ENCODE measurements at regions not wholly inside any gene's neighbourhood (a gene's known extent, or its start where the extent isn't known, plus 50 kb on each side); places are given as distances from the start of the nearest gene placed in this dataset.
"Not testable (repeated sequence)": the region's sequence is repeated elsewhere in the genome, so short reads cannot be mapped to it uniquely, and the experiment has no call there.

DNA sequence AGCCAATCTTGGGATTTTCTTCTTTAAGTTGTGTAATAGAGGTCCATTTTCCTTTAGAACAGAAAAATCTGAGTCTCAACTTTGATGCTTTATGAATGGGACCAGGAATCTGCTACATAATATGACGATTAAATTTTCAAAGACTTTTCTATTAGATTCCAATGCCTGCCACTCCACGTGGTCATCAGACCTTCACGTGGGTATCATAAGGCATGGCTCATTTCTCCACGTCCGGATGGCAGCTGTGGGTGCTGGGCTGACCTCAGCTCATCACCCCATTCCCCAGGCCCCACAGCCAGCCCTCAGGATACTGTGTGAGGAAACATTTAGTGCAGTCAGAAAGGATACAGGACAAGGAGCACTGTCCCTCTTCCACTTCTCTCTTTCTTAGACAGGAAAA, 159.7 kb downstream of the SEMA6D start:
- DNase-seq (ENCODE audit: low read depth) = no peak
- H3K4me3 ChIP-seq (ENCODE audit: low read depth, low read length) = no peak overlapping the region

DNA sequence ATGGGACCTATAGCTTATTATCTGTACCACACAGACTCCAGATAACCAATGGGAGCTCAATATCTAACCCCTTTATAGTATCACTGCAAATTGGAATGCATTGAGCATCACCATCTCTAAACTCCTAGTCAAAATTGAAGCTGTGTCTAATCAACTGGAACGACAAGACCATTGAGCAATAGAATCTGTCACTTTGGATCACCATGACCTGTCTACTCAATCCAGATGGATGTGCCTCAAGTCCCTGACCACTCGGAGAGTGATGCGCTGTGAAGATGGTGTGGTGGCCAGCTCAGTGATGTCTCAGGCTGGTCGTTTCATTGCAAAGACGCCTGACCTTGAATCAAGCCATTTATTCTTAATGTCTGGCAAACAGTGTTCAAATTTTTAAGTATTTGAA, 160.5 kb downstream of the SEMA6D start:
- no peak for DNase-seq (ENCODE audit: low read depth)
- no peak overlapping the region for H3K4me3 ChIP-seq (ENCODE audit: low read depth, low read length)

DNA sequence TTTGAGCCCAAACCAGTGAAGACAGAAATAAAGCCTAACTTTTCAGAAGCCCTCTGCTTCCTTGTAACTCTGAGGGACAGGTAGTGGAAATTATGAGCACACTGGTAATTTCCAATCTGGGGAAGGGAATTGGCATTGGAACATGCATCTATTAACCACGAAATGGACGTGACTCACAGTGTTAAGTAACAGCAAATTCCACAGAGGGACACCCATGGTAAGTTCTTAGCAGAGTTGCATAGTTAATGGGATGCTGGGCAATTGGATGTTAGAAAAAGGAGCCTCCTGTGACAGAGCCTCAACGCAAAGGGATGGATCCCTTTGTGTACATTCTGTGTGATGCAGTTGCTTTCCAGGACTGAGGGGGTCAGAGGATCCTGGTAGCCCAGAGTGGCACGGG, 168.6 kb downstream of the SEMA6D start:
- H3K4me3 ChIP-seq (ENCODE audit: low read depth, low read length) = no peak overlapping the region
- peak; percentile 82 for DNase-seq (ENCODE audit: low read depth)

DNA sequence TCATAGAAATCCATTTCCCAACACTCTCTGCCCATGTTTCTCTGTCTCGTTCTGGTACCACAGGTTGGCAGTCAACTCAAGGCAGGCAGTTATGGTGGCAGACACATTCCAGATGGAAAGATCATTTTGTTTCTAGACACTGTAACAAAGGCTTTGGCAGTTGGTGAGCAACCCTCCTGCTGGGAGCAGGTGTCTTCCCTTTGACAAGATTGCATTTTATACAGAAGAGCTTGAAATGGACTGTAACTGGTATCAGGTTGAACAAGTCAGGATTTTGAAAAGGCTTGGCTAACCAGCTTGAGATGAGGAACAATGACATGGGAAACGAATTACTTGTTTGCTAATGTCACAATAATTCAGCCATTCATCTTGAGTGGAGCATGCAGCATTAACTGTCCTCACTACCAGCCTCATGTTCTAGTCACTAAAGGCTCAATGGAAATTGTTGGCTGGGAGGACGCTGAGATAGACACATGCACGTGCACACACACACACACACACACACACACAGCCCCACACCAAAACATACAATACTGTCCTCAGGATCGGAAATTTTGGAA, 170.0 kb downstream of the SEMA6D start:
- H3K4me3 ChIP-seq (ENCODE audit: low read depth, low read length) = no peak overlapping the region
- no peak for DNase-seq (ENCODE audit: low read depth)

DNA sequence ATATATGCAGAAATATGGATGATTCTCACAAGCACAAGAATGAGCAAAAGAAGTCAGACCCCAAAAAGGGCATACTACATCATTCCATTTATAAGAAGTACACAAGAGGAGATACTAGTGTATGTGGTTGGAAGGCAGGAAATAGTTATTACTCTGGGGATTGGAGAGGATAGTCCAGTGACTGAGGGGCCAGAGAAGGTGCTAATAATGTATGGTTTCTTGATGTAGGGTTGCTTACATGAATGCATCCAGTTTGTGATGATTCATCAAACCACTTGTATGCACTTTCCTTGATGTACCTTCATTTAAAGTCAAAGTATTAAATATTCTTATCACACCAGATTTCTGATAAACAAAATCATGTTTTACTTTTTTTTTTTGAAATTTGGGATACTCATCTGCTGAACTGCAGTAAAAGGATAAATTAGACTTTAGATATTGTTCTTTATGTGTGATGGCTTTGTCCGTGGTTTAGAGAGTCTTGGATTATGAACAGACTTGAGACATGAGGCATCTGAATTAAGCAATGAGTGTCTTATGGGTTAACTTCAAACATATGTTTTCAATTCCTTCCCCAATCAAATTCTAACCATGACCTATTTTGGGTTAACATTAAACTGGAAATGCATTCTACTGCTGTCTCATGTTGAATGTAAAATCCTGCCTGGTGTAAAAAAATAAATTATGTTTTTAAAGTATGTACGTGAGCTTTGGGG, 171.2 kb downstream of the SEMA6D start:
- no peak overlapping the region for H3K4me3 ChIP-seq (ENCODE audit: low read depth, low read length)
- DNase-seq (ENCODE audit: low read depth) = no peak

DNA sequence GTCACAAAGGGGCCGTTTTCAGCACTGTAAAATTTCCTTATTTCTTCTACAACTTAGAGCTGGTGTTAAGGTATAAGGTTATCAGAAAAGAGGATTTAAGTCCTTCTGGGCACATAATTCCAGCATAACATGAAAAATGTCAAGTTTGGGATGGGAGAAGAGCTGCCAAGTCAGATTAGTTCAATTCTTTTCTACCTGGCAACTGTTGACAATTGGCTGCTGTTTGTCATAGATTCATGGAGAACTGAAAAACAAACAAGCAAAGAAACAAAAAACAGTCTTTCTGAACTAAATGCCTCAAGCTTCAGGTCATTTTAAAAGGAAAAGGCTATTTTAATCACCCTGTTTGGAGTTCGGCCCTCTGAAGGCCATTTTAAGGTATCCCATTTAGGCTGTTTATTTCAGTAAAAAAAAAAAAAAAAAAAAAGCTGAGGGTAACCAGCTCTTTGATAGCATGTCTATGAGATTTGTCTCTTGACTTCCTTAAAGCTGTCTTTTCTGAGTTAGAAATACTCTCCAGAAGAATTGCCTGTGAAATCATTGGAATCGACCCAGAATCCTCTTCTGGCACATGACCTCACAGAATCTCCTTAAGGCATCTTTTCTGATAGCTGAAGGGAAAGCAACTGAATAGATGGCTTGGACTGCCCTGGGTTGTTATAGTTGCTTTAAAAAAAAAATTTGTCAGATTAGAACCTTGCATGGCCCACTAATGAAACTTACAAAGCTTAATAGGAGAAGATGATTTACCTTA, 173.3 kb downstream of the SEMA6D start:
- no peak overlapping the region for H3K4me3 ChIP-seq (ENCODE audit: low read depth, low read length)
- DNase-seq (ENCODE audit: low read depth) = no peak

DNA sequence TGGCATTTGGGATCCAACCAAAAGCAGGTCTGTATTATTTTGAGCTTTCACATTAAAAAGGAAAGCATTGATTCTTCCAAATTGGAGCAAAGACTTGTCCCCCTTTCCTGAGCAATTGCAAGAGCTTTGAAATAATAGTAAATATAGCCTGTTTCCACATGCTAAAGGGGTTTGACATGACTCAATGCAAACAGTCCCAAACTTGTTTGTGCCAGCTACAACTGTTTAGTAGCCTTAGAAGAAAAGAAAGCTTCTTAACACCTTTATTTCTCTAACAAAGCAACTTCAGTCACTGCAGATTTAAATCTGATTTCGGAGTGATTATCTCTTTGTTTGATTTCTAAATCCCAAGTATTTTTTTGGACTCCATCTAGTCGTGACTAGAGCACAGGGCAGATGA, 180.2 kb downstream of the SEMA6D start:
- H3K4me3 ChIP-seq (ENCODE audit: low read depth, low read length) = no peak overlapping the region
- no peak for DNase-seq (ENCODE audit: low read depth)

DNA sequence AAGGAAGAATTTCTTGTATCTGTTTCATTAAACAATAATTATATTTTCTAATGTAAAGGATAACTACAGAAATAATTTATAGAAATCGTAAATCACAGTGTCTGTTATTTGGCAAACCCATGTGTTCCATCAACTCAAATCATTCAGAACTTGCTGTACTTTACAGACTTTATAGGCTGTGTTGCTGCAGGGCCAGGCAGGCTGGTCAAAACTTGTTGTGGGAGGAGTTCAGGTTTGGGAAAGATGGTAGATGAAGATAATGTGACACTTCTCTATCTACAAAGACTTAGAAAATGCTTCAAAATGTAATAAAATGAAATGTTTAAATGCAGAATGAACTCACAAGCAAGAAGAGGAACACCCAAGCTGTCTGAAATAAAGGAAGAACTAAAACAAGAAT, 183.4 kb downstream of the SEMA6D start:
- no peak for DNase-seq (ENCODE audit: low read depth)
- no peak overlapping the region for H3K4me3 ChIP-seq (ENCODE audit: low read depth, low read length)

DNA sequence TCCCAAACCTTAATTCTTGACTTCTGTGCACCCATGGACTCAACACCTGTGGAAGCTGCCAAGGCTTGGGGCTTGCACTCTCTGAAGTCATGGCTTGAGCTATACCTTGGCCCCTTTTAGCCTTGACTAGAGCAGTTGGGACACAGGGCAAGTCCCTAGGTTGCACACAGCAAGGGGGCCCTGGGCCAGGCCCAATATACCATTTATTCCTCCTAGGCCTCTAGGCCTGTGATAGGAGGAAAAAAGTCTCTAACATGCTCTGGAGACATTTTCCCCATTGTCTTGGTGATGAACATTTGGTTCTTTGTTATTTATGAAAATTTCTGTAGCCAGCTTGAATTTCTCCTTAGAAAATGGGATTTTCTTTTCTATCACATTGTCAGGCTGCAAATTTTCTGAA, 186.1 kb downstream of the SEMA6D start:
- DNase-seq (ENCODE audit: low read depth) = no peak
- no peak overlapping the region for H3K4me3 ChIP-seq (ENCODE audit: low read depth, low read length)

DNA sequence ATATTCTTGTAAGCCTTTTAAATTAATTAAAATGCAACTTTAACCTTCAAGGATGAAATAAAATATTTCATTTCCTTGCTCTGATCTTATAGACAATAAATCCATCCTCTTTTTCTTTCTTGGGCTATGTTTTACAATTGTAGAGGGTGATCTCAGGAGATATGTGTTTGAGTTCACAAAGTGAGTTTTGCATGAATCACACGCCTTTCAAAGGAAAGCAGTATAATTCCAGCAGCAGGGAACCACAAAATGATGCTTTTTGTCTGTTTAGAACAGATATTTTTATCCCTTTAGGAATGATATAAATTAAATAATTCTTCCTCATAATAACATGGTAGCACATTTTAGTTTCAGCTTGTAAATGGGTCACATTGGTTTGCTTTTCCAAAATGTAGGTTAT, 191.2 kb downstream of the SEMA6D start:
- no peak for DNase-seq (ENCODE audit: low read depth)
- no peak overlapping the region for H3K4me3 ChIP-seq (ENCODE audit: low read depth, low read length)

DNA sequence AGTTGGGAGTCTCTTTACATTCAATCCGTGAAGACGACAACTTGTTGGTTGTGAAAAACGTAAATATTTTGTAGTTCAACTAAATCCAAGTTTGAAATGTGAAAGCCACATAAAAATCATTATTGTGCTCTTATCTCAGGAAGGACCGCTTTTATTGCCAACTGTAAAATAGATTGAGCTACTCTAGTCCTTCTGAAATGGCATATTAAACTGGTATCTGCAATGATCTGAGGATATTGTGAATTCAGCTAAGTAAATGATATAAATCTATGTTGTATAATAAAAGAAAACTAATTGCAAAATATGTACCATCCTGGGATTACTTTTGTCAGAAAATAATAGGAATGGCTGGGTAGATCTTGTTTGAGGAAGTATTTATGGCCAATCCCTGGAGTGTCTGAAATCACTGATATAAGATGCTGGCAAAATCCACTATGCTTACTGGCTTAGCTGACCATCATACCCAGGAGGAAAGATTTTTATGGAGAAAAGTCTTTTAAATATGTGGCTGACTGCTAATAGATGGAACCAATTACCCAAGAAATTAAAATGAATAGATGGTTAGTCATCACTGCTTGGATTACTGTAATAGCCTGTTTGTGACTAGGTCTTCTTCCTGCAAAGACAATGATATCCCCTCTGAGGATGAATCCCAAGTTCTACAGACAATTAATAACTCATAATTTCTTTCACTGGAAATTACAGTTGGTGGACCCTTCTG, 191.8 kb downstream of the SEMA6D start:
- H3K4me3 ChIP-seq (ENCODE audit: low read depth, low read length) = no peak overlapping the region
- no peak for DNase-seq (ENCODE audit: low read depth)

DNA sequence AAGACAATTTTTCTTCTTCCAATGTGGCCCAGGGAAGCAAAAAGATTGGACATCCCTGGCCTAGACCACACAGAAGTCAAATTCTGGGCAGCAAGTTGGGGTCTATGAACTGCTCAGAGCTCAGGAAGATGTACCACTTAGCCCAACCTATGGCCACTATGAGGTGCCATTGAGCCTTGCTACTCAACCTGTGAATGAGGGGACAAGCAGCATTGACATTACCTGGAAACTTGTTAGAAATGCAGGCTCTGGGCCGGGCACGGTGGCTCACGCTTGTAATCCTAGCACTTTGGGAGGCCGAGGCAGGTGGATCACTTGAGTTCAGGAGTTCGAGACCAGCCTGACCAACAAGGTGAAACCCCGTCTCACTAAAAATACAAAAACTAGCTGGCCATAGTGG, 195.6 kb downstream of the SEMA6D start:
- H3K4me3 ChIP-seq (ENCODE audit: low read depth, low read length); DNase-seq (ENCODE audit: low read depth): not testable (repeated sequence)

DNA sequence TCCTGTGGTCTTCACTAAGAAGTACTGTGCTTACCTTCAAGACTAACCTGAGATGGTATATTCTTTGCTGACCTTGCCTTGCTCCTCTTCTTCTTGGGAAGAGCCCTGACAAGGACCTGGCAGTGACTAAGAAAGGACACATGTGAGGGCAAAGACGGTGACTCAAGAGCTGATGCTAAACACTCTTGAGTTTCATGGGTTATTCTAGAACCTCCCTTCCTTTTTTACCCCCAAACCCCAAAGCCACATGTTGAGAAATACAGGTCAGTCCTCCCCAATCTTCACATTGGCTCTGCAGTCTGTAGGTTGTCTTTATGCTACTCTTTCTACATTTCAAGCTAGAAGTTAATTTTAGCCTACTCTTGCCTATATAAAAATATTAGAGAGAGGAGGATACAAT, 200.6 kb downstream of the SEMA6D start:
- no peak overlapping the region for H3K4me3 ChIP-seq (ENCODE audit: low read depth, low read length)
- no peak for DNase-seq (ENCODE audit: low read depth)

DNA sequence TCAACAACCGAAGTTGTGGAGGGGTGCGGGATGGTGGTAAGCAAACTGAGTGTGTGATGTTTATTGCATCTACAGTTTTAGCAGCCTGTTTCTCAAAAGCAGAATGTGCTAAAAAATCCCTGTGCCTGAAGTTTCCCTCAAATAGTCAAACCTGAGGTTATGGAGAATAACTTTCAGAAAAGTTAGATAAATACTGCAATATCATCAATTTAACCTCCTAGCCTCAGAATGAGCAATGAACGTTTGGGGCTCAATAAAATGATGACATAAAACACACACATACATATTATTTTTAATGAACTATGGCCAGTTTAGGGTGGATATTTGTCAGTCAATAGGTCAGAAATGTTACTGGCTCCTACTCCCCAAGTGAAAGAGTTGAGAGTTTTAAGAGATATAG, 201.6 kb downstream of the SEMA6D start:
- no peak for DNase-seq (ENCODE audit: low read depth)

DNA sequence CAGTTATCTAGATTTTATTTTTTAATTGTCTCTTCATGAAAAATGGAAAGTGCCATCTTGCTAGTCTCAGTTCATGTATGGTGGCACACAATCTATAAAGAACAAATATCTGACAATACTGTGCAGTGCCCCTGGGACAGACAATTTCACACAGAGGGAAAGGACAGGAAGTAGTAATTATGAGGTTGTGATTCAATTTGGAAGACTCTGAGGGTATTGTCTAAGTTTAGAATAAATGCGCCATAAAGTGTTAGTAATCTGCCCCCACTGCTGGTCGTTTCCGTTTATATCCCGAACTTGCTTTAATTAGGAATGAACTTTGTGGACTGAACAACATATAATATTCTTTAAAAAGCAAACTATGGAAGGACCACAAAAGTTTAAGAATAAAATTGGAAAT, 196.4 kb upstream of the SLC24A5 start:
- no peak for DNase-seq (ENCODE audit: low read depth)
- H3K4me3 ChIP-seq (ENCODE audit: low read depth, low read length) = no peak overlapping the region

More for the DNA sequence above, 201.6 kb downstream of the SEMA6D start:
- H3K4me3 ChIP-seq (ENCODE audit: low read depth, low read length) = no peak overlapping the region

DNA sequence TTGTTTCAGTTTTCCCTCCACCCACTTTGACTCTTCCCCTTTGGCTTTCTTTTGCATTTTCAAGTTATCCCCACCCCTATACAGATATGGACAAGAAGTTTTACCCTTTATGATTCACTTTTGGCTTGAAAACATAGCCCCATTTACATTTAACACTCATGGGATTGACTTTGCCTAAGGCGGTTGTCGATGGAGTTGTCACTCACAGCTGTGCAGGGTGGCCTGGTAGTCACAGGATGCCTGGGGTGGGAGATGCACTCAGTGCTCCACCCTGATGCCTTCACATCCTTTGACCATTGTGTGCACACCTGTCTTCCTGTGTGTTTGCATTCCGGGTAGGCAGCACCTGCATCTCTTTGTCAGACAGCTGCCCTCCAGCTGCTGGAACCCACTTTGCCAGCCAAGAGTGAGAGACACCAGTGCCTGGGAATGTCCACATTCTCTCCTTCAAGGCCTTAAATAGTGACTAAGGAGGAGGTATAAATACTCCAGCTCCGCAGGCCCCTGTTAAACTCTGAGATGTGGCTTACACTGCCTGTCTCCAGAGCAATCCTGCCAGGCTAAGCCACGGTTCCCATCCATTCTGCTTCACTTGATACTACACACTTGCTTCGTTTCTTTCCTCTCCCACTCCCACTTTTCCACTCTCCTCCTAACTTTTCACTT, 191.5 kb upstream of the SLC24A5 start:
- no peak overlapping the region for H3K4me3 ChIP-seq (ENCODE audit: low read depth, low read length)
- DNase-seq (ENCODE audit: low read depth) = no peak

DNA sequence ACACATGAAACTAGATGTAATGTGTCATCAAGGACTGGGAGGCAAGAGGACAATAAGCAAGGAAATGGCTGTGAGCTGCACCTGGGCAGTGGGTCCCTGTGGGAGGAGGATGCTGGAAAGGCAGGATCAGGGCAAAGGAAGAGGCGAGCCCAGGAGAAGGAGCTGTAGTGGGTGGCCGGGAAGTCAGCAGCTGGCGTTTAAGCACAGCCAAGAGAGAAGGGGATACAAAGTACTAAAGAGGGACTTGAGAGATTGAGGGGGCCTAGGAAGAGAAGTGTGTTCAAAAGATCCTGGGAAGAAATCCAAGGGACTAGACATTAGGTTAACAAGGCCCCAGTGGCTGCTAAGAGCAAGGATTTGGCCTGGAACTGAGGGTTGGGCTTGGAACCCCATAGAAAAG, 188.5 kb upstream of the SLC24A5 start:
- DNase-seq (ENCODE audit: low read depth) = no peak
- H3K4me3 ChIP-seq (ENCODE audit: low read depth, low read length) = no peak overlapping the region

DNA sequence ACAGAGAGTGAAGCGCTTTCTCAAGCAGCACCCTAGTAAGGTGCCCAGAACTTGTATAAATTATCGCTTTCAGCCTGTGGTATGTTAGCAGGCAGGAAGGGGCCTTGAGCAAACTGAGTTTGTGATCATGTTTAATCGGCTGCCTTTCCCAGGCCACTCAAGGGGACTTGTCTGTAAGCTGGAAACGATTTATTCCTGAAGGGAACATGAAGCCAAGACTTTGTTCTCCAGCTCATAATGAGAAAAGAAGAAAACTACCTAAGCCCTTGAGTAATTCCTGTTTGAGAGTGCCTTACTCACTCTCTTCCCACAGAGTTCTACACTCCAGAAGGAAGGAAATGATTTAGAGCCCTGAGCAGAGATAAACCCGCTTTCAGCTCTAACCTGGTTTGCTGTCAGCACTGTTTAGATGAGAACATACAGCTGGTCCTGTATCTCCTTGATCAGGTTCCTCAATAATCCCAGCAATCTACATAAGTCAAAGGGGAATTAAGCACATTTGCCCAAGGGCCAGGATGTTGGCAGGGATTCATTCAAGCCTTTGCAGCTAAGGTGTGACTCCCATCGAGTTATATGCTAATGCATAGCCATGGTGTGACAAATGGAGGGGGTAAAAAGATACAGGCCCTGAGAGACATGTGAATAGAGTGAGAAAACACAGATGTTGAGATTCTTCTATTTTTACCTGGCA, 187.7 kb upstream of the SLC24A5 start:
- no peak for DNase-seq (ENCODE audit: low read depth)
- H3K4me3 ChIP-seq (ENCODE audit: low read depth, low read length) = no peak overlapping the region

DNA sequence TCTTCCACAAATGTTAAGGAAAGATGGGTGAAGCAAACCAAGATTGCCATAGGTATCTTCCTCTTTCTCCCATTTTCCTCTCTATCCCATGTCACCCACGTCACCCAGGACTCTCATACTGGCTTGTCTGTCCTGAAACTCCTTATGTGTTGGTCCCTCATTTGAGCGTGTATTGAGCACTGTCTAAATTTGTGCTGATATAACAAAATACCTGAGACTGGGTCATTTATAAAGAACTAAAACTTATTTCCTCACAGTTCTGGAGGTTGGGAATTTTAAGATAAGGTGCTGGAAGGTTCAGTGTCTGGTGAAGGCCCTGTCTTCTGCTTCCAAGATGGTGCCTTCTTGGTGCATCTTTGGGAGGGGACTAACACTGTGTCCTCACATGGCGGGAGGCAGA, 186.9 kb upstream of the SLC24A5 start:
- H3K4me3 ChIP-seq (ENCODE audit: low read depth, low read length) = no peak overlapping the region
- DNase-seq (ENCODE audit: low read depth) = no peak
